ENCODE measurements at regions not wholly inside any gene's neighbourhood (a gene's known extent, or its start where the extent isn't known, plus 50 kb on each side); places are given as distances from the start of the nearest gene placed in this dataset.

GRCh38 chr4:13117185-13117584 lies 367.0 kb downstream of the RAB28 start:
- no peak for TF ChIP-seq CTCF (IDR thresholded peaks at IDR 0.05)
- TF ChIP-seq FOXJ3 (CRISPR knock-in tag; IDR thresholded peaks at IDR 0.05; ENCODE audit: borderline replicate concordance) = no peak
- TF ChIP-seq USF2 (CRISPR knock-in tag; IDR thresholded peaks at IDR 0.05) = no peak
- no peak for TF ChIP-seq ZNF317 (CRISPR knock-in tag; IDR thresholded peaks at IDR 0.05; ENCODE audit: borderline replicate concordance, low read depth)
- TF ChIP-seq ZNF232 (CRISPR knock-in tag; IDR thresholded peaks at IDR 0.05) = no peak
- no peak for TF ChIP-seq IRF1 (CRISPR knock-in tag; IDR thresholded peaks at IDR 0.05)
- TF ChIP-seq ZBTB21 (CRISPR knock-in tag; IDR thresholded peaks at IDR 0.05; ENCODE audit: borderline replicate concordance) = no peak
- TF ChIP-seq HMGXB4 (CRISPR knock-in tag; IDR thresholded peaks at IDR 0.05) = no peak
